ENCODE measurements at regions not wholly inside any gene's neighbourhood (a gene's known extent, or its start where the extent isn't known, plus 50 kb on each side); places are given as distances from the start of the nearest gene placed in this dataset.

- TF ChIP-seq POLR2A (IDR thresholded peaks at IDR 0.05; ENCODE audit: low read length) (no peak), GATA1 (IDR thresholded peaks at IDR 0.05; ENCODE audit: low read depth, low read length) (no peak)
Measured at GRCh38 chr9:32915802-32916201, 85.6 kb downstream of the APTX start.

Data from erythroblast (primary cell).